ENCODE measurements at regions not wholly inside any gene's neighbourhood (a gene's known extent, or its start where the extent isn't known, plus 50 kb on each side); places are given as distances from the start of the nearest gene placed in this dataset.

DNA sequence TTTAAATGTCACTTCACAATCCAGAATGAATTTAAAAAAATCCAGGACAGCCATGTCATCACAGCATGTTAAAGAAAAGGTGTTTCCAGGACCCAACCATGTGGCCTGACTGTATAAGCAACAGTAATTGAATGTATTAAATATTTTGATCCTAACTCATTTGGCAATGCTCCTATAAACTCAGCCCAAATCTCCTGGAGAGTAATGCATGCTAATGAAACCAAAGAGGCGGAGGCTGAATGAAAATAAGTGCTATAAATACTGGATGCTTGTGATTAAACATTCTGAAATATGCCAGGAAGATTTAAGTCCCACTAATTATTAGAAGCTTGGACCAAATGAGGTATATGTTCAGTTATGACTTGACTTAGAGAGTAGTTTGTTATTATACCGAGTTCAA lies 486.8 kb downstream of the FRK start:
- H3K9ac ChIP-seq = no peak overlapping the region
- TF ChIP-seq, protein P1, sequence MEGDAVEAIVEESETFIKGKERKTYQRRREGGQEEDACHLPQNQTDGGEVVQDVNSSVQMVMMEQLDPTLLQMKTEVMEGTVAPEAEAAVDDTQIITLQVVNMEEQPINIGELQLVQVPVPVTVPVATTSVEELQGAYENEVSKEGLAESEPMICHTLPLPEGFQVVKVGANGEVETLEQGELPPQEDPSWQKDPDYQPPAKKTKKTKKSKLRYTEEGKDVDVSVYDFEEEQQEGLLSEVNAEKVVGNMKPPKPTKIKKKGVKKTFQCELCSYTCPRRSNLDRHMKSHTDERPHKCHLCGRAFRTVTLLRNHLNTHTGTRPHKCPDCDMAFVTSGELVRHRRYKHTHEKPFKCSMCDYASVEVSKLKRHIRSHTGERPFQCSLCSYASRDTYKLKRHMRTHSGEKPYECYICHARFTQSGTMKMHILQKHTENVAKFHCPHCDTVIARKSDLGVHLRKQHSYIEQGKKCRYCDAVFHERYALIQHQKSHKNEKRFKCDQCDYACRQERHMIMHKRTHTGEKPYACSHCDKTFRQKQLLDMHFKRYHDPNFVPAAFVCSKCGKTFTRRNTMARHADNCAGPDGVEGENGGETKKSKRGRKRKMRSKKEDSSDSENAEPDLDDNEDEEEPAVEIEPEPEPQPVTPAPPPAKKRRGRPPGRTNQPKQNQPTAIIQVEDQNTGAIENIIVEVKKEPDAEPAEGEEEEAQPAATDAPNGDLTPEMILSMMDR (IDR thresholded peaks at IDR 0.05) = no peak
- H3K4me2 ChIP-seq (ENCODE audit: low read length) = no peak overlapping the region
- no peaks in the 10 kb centered on the region for H3K79me2 ChIP-seq
- H2AFZ ChIP-seq = no peak overlapping the region
- no peaks in the 10 kb centered on the region for H3K27me3 ChIP-seq (ENCODE audit: control insufficient read depth, insufficient read depth, low read length)
- H3K36me3 ChIP-seq (ENCODE audit: control insufficient read depth, insufficient read depth, low read length) = no peaks in the 10 kb centered on the region
- H3K4me3 ChIP-seq (ENCODE audit: low read depth, low read length) = no peak overlapping the region
- no peak overlapping the region for H3K27ac ChIP-seq
- H3K9me3 ChIP-seq (ENCODE audit: control insufficient read depth, low read length) = no peaks in the 10 kb centered on the region
- H3K4me1 ChIP-seq = no peaks in the 10 kb centered on the region

DNA sequence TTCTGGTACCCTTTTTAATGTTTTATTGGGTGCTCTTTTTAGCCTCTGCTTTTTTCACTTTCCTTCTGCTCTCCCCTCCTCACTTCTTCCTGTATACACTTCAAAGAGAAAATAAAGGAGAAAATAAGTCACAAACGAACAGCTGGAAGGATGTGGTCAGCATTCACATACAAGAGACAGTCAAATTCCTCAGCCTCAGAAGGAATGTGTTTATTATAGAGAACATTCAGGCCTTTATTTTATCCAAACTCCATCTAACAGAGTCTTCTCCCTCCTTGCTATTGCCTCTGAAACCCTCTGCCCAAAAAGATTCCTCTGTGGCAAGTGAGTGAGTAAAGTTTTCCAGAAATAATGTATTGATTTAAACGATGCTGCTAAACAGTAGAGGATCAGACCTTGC lies 490.4 kb downstream of the FRK start:
- Histone ChIP-seq H2AFZ (no peak overlapping the region), H3K9me3 (ENCODE audit: control insufficient read depth, low read length) (no peaks in the 10 kb centered on the region), H3K79me2 (no peaks in the 10 kb centered on the region), H3K4me3 (ENCODE audit: low read depth, low read length) (no peak overlapping the region), H3K27me3 (ENCODE audit: control insufficient read depth, insufficient read depth, low read length) (no peaks in the 10 kb centered on the region), H3K4me2 (ENCODE audit: low read length) (no peak overlapping the region), H3K4me1 (no peaks in the 10 kb centered on the region), H3K36me3 (ENCODE audit: control insufficient read depth, insufficient read depth, low read length) (no peaks in the 10 kb centered on the region), H3K9ac (no peak overlapping the region), H3K27ac (no peak overlapping the region)
- TF ChIP-seq, protein P1 (IDR thresholded peaks at IDR 0.05) = no peak

DNA sequence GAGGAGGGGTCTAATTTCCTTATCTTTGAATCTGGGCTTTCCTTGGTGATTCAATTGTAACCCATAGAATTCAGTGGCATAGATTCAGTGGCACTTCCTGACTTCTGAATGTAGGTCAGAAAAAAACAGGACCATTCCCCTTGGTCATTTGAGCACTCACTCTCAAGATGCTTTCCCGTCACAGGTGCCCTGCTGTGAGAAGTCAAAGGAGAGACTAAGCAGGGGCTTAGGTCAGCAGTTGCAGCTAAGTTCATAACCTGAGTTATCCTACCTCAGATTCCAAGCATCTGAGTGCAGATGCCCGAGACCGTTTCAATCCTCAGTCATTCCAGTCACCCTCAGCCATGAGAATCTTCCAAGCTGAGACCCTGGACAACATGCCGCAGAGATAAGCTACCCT lies 506.6 kb downstream of the FRK start:
- Histone ChIP-seq H3K27me3 (ENCODE audit: control insufficient read depth, insufficient read depth, low read length) (no peaks in the 10 kb centered on the region), H3K4me1 (no peaks in the 10 kb centered on the region), H3K36me3 (ENCODE audit: control insufficient read depth, insufficient read depth, low read length) (no peaks in the 10 kb centered on the region), H3K79me2 (no peaks in the 10 kb centered on the region), H2AFZ (no peak overlapping the region), H3K4me2 (ENCODE audit: low read length) (no peak overlapping the region), H3K27ac (no peak overlapping the region), H3K9ac (no peak overlapping the region), H3K9me3 (ENCODE audit: control insufficient read depth, low read length) (no peaks in the 10 kb centered on the region), H3K4me3 (ENCODE audit: low read depth, low read length) (no peak overlapping the region)
- TF ChIP-seq, protein P1 (IDR thresholded peaks at IDR 0.05) = no peak

DNA sequence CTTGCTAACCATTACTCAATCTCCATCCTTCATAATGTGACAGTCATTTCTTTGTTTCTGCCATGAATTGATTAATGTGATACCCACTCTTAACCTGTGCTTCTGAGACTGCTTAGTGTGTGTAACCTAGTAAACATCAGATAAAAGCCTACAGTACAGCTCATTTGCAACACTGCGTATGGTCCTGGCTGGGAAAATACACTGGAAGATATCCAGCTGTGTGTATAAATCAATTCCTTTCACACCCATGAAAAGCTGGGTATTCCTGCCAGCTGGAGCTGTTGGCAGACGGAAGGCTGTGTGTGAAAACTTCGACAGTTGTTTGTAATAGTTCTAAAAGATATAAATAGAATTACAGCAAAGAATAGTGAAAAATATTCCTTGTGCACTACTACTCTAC lies 509.2 kb downstream of the FRK start:
- no peaks in the 10 kb centered on the region for H3K27me3 ChIP-seq (ENCODE audit: control insufficient read depth, insufficient read depth, low read length)
- H3K4me1 ChIP-seq = no peaks in the 10 kb centered on the region
- no peak overlapping the region for H3K27ac ChIP-seq
- no peaks in the 10 kb centered on the region for H3K79me2 ChIP-seq
- no peak overlapping the region for H3K4me3 ChIP-seq (ENCODE audit: low read depth, low read length)
- H2AFZ ChIP-seq = no peak overlapping the region
- H3K36me3 ChIP-seq (ENCODE audit: control insufficient read depth, insufficient read depth, low read length) = no peaks in the 10 kb centered on the region
- no peak overlapping the region for H3K4me2 ChIP-seq (ENCODE audit: low read length)
- TF ChIP-seq, protein P1 (IDR thresholded peaks at IDR 0.05) = no peak
- no peak overlapping the region for H3K9ac ChIP-seq
- no peaks in the 10 kb centered on the region for H3K9me3 ChIP-seq (ENCODE audit: control insufficient read depth, low read length)

DNA sequence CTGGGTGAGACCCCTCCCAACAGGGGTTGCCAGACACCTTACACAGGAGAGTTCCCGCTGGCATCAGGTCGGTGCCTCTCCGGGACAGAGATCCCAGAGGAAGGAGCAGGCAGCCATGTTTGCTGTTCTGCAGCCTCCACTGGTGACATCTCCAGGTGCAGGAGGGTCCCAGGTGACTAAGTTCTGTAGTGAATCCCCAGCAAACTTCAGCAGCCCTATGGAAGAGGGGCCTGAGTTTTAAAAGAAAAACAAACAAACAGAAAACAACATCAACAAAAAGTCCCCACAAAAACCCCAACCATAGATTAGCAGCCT lies 515.1 kb downstream of the FRK start:
- TF ChIP-seq, protein P1 (IDR thresholded peaks at IDR 0.05) = no peak
- H3K4me2 ChIP-seq (ENCODE audit: low read length) = no peak overlapping the region

More for the DNA sequence above, 515.1 kb downstream of the FRK start:
- no peak overlapping the region for H3K4me3 ChIP-seq (ENCODE audit: low read depth, low read length)
- H3K9me3 ChIP-seq (ENCODE audit: control insufficient read depth, low read length) = no peaks in the 10 kb centered on the region
- no peaks in the 10 kb centered on the region for H3K79me2 ChIP-seq
- H3K9ac ChIP-seq = no peak overlapping the region
- no peaks in the 10 kb centered on the region for H3K36me3 ChIP-seq (ENCODE audit: control insufficient read depth, insufficient read depth, low read length)
- H3K4me1 ChIP-seq = no peaks in the 10 kb centered on the region
- no peak overlapping the region for H2AFZ ChIP-seq
- H3K27ac ChIP-seq = no peak overlapping the region
- no peaks in the 10 kb centered on the region for H3K27me3 ChIP-seq (ENCODE audit: control insufficient read depth, insufficient read depth, low read length)
